ENCODE measurements at regions not wholly inside any gene's neighbourhood (a gene's known extent, or its start where the extent isn't known, plus 50 kb on each side); places are given as distances from the start of the nearest gene placed in this dataset.

DNA sequence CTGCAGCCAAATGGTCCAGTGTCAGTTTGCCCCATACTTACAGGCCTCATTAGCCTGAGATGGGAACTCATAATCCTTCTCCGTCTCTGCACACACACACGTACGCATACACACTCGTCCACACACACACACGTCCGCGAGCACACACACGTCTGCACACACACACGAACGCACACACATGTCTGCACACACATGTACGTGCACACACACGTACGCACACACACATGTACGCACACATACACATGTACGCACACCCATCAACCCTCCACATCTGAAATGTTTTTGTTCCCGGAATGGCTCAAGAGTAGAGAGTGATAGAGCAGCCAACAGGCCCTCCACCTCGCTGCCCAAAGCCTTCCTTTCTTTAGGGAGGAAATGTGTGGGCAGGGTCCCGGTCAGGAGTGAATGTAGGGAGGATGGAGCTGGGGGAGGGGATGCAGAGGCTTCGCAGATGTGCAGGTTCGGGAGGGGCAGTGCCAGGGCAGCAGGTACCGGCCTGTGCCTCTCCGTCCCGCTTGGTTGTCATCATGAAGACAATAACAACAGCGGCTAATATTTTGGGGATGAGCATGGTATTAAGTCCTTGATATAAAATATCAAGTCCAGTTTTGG is 52.7 kb downstream of the PTGR3 start:
- TF ChIP-seq CTCF (IDR thresholded peaks at IDR 0.05 in 2 of 3, conservative IDR thresholded peaks at IDR 0.05 in 1 of 3; ENCODE audit: borderline replicate concordance in 1 of 3, insufficient read depth in 1 of 3, low read depth in 2 of 3, low read length in 2 of 3) (no peak), ZNF274 (IDR thresholded peaks at IDR 0.05; ENCODE audit: low read depth, low read length) (no peak), EZH2 (IDR thresholded peaks at IDR 0.05) (no peak), EGR1 (IDR thresholded peaks at IDR 0.05; ENCODE audit: low read depth) (no peak)
